Anterior cingulate cortex (tissue), 58 donors: ENCODE measurements at regions not wholly inside any gene's neighbourhood (a gene's known extent, or its start where the extent isn't known, plus 50 kb on each side); places are given as distances from the start of the nearest gene placed in this dataset.
A peak's percentile ranks its signal among the peaks of the same experiment; 100 is the strongest.

Source experiments
- DNase-seq, 58 donors: peaks; one replicate each; lab custom pipeline; 2025; lab: John Stamatoyannopoulos, UW

GRCh38 chr1:8205771-8206170, 112.1 kb upstream of the SLC45A1 start:
- no peak for DNase-seq

- DNase-seq: no peak
Measured at GRCh38 chr1:8204826-8205225, 113.1 kb upstream of the SLC45A1 start.

GRCh38 chr1:8203551-8203950, 114.4 kb upstream of the SLC45A1 start:
- DNase-seq: no peak

- no peak for DNase-seq
Measured at GRCh38 chr1:8203056-8203455, 114.9 kb upstream of the SLC45A1 start.

GRCh38 chr1:8202182-8202905, 115.6 kb upstream of the SLC45A1 start:
- DNase-seq: peak in 13 of 58 donors; percentile 1 to 61 (median 21)

- no peak for DNase-seq
Measured at GRCh38 chr1:8201331-8201861, 116.5 kb upstream of the SLC45A1 start.

- DNase-seq: no peak
Measured at GRCh38 chr1:8200317-8201115, 117.4 kb upstream of the SLC45A1 start.

- no peak for DNase-seq
Measured at GRCh38 chr1:8198522-8198921, 119.4 kb upstream of the SLC45A1 start.

- DNase-seq: peak in 1 of 58 donors; percentile 1
Measured at GRCh38 chr1:8197493-8198282, 120.2 kb upstream of the SLC45A1 start.

- DNase-seq: no peak
Measured at GRCh38 chr1:8194481-8195227, 123.3 kb upstream of the SLC45A1 start.

GRCh38 chr1:8193840-8194406, 124.0 kb upstream of the SLC45A1 start:
- no peak for DNase-seq

GRCh38 chr1:8191474-8191873, 126.4 kb upstream of the SLC45A1 start:
- no peak for DNase-seq

GRCh38 chr1:8189931-8190483, 127.9 kb upstream of the SLC45A1 start:
- no peak for DNase-seq

- DNase-seq: no peak
Measured at GRCh38 chr1:8185400-8185799, 132.5 kb upstream of the SLC45A1 start.

- no peak for DNase-seq
Measured at GRCh38 chr1:8184301-8184700, 133.6 kb upstream of the SLC45A1 start.

- DNase-seq: no peak
Measured at GRCh38 chr1:8182034-8182761, 135.7 kb upstream of the SLC45A1 start.

- no peak for DNase-seq
Measured at GRCh38 chr1:8179132-8179793, 138.7 kb upstream of the SLC45A1 start.

GRCh38 chr1:8176279-8176678, 141.6 kb upstream of the SLC45A1 start:
- DNase-seq: no peak
